SKM-1 (cell line): ENCODE measurements at regions not wholly inside any gene's neighbourhood (a gene's known extent, or its start where the extent isn't known, plus 50 kb on each side); places are given as distances from the start of the nearest gene placed in this dataset.
"Not testable (repeated sequence)": the region's sequence is repeated elsewhere in the genome, so short reads cannot be mapped to it uniquely, and the experiment has no call there.

Experiments
- DNase-seq: peaks from one replicate; lab custom pipeline; 2025; ENCODE audit not compliant: unreplicated experiment; lab: John Stamatoyannopoulos, UW

GRCh38 chr2:7094231-7094741, 177.1 kb downstream of the RNF144A start:
- no peak for DNase-seq

- no peak for DNase-seq
Measured at GRCh38 chr2:7096726-7097352, 179.6 kb downstream of the RNF144A start.

DNA sequence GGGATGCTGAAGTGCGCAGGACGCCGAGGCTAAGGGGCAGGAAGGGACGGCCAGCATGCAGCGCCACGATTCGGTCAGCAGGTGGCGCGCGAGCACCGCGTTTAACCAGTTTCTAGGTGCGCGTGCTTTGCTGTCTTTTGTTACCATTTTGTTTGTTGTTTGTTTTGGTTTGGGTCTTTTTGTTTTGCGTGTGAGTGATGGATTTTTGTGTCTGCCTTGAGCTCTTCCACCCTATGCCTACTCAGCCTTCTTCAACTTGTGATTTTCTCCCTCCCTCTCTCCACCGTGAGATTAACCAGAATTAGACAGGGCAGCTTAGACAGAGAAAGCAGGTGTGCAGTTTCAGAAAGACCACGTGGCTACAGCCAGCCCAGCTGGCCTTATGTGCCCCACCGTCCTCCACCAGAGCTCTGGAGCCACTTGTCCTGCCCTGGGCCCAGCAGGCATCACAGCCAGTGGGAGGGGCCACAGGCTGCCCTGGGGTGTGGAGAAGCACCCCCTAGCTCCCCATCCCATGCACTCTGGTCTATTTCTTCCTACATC, 180.2 kb downstream of the RNF144A start:
- peak; percentile 16 for DNase-seq

DNA sequence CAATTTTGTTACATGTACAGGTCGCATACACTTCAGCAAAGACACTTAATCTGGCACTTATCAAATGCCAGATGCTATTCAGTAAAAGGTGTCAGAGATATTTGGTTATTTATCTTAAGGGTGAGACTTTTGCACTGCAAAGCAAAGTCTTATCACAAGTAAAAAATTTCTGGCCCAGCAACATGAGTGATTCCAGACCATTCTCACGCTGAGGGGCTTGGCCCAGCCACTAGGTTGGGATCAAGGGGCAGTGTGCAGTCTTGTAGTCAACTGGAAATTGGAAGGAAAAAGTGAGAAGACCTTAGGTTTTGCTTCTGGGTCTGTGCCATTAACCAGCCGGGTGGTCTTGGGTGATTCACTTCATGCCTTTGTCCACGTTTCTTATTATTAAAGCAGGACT, 181.6 kb downstream of the RNF144A start:
- DNase-seq = no peak

DNA sequence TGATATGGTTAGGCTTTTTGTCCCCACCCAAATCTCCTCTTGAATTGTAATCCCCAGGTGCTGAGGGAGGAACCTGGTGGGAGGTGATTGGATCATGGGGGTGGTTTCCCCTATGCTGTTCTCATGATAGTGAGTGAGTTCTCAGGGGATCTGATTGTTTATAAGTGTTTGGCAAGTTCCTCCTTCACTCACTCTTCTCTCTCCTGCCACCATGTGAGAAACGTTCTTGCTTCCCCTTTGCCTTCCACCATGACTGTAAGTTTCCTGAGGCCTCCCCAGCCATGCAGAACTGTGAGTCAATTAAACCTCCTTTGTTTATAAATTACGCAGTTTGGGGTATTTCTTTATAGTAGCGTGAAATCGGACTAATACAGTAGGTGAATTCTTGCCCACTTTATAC, 182.5 kb downstream of the RNF144A start:
- DNase-seq = not testable (repeated sequence)

DNA sequence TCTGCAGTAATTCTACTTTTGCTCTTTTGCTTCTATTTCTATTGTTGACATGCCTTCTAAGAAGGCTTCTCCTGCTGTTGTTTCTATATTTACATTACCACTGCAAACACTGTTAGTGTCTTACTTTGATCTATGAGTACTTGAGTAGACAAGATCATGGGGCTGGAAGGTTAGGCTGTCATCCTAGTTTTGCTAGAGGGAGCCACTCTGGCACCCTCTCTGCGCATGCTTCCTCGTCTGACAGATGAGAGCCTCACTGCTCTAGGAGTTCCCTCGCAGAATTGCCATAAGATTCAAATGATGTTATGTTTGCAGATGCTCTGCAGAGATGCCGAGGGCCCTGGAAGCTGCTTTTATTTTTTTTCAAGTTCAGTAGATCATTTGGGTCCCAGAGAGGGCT, 185.6 kb downstream of the RNF144A start:
- no peak for DNase-seq

- no peak for DNase-seq
Measured at GRCh38 chr2:7108792-7109532, 191.8 kb downstream of the RNF144A start.

DNA sequence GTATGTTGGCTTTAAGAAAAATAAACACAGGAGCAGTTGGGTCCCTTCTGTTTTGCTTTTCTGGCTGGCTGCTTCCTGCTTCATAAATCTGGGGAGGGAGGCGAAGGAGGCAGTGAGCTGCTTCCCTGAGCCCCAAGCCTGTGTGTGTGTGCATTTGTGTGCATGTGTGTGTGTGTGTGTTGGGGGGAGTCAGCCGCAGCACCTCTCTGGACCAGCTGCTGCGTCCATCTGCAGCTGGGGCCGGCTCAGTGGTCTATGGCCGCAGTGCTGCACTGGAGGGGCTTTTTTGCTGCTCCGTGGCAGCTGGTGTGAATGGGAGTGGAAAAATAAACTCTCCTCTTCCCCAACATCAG, 192.3 kb downstream of the RNF144A start:
- no peak for DNase-seq

- no peak for DNase-seq
Measured at GRCh38 chr2:7111626-7112025, 194.4 kb downstream of the RNF144A start.

- no peak for DNase-seq
Measured at GRCh38 chr2:7115364-7115763, 198.2 kb downstream of the RNF144A start.

- DNase-seq = no peak
Measured at GRCh38 chr2:7115906-7116305, 198.7 kb downstream of the RNF144A start.

DNA sequence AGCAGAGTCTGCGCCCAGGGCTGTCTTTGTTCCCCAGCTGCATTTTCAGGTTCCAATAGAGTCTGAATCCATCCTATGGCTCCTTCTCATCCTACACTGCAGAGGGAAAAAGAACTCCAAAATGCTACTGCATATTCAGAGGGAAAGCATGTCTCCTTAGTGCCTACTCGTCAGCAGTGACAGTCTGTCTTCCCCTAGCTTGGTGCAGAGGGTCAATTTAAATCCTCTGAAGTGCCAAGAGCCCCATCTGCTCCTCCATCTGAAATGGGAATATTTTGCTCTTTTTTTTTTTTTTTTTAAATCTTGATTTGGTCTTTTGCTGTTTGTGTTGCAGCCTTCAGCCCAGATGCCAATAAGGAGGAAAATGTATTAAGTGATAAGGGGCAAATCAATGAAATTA, 199.3 kb downstream of the RNF144A start:
- no peak for DNase-seq

GRCh38 chr2:7117076-7117475, 199.9 kb downstream of the RNF144A start:
- no peak for DNase-seq

- no peak for DNase-seq
Measured at GRCh38 chr2:7118606-7119131, 201.5 kb downstream of the RNF144A start.

DNA sequence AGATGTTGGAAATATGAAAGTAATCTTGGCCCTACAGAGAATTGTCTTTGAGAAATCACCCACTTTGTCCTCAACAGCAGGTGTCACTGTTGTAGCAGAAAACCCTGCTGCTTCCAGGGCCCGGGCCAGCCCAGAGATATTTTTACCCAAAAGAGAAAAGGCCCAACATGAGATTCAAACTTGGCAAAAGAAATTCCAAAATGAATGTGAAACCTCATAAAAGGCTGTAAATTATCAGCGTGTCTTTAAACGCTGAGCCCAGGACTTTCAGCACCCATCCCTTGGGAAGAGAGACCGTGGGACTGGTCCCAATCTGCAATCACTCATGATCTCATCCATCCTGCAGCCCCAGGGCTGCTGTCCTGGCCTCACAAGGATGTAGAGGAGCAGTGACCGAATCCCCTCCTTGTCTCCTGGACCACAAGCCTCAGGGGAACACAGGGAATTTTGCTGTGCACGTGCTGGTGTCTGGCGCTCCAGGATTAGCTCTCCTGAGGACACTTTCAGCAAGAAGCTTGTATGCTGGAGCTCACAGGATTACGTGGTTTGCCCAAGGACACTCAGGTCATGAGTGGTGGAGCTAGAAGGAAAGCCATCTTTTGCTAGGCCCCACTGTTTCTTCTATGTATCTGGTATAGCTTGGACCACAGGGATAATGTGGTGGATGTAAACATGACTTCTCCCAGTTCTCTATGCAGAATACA, 202.1 kb downstream of the RNF144A start:
- no peak for DNase-seq

DNA sequence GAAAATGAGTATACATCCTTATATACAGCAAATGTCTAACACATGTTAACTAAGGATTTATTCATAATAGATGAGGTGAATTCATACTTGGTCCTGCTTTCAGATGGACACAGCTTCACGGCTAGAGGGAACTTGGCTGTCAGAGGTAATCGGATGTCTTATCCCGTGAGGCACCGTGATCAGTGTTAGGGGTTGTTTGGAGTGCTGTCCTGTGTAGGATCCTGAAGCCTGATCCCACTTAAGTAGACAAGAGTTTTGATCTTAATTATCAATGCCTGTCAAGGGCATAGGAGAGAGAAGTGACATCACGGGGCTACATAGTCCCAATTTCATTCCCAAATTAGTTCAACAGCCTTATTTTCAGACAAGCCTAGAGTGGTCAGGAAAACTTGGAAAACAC, 204.6 kb downstream of the RNF144A start:
- DNase-seq = no peak

GRCh38 chr2:7127156-7127555, 209.9 kb downstream of the RNF144A start:
- DNase-seq = no peak

- no peak for DNase-seq
Measured at GRCh38 chr2:7127687-7128086, 210.5 kb downstream of the RNF144A start.

- DNase-seq = no peak
Measured at GRCh38 chr2:7131261-7131660, 214.0 kb downstream of the RNF144A start.

- no peak for DNase-seq
Measured at GRCh38 chr2:7132753-7133152, 215.5 kb downstream of the RNF144A start.

DNA sequence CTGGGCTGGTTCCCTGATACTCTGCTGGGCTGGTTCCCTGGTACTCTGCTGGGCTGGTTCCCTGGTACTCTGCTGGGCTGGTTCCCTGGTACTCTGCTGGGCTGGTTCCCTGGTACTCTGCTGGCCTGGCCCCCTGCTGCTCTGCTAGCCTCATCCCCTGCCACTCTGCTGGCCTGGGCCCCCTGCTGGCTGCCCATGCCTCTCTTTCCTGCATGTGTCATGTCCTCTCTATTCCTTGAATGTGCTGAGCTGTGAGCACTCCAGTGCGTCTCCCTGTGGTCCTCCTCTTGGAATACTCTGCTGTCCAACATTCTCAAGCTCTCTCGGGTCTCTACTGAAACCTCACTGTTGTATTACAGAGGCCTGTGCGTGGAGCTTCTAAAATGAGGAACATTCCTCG, 216.3 kb downstream of the RNF144A start:
- DNase-seq = no peak

DNA sequence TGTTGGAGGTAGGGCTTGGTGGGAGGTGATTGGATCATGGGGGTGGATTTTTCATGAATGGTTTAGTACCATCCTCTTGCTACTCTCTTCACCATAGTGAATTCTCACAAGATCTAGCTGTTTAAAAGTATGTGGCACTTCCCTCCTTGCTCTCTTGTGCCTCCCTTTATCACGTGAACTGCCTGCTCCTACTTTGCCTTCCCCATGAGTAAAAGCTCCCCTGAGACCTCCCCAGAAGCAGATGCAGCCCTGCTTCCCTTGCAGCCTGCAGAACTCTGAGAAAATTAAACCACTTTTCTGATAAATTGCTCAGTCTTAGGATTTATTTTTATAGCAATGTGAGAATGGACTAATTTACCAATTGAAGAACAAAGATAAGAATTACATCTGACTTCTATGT, 223.1 kb downstream of the RNF144A start:
- no peak for DNase-seq
